AML-193 (cell line): ENCODE measurements at regions not wholly inside any gene's neighbourhood (a gene's known extent, or its start where the extent isn't known, plus 50 kb on each side); places are given as distances from the start of the nearest gene placed in this dataset.

Source experiments
- DNase-seq, 2 experiments: peaks; one replicate each; lab custom pipeline; 2025; lab: John Stamatoyannopoulos, UW

DNA sequence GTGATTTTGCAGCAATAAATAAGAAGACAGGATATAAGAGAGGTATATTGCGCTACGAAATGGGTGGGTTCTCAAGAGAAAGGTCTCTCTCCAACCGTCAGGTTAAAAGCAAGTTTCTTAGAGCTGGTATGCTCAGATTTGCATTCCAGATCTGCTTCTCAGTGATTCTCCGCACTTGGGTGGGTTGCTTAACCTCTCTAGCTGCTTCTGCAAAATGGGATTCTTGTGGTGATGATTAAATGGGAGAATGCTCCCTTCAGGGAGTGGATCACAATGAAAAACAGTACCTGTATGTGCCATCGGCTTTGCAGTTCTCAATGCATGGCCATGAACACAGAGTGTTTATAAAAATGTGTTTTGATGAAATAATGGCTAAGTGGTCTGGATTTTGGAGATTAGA lies 477.7 kb downstream of the TNS1 start:
- no peak for DNase-seq

DNA sequence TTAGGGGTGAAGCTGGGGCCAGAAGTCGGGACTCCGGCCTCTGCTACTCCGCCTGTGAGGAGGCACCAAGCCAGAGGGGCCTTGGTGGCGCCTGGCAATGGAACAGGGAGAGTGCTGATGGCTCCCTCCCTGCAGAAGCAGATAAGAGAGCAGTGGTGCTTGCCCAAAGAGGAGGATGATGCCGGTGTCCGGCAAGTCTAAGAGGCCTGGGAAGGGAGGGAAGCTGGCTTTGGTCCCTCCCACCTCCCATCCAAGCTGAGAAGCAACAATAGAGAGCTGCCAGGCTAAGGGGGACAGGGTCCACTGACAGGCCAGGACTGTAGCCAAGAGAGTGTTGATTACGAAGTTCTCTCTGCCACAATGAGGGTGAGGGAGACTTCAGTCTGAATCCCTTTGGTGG lies 479.5 kb downstream of the TNS1 start:
- DNase-seq, result no peak

DNA sequence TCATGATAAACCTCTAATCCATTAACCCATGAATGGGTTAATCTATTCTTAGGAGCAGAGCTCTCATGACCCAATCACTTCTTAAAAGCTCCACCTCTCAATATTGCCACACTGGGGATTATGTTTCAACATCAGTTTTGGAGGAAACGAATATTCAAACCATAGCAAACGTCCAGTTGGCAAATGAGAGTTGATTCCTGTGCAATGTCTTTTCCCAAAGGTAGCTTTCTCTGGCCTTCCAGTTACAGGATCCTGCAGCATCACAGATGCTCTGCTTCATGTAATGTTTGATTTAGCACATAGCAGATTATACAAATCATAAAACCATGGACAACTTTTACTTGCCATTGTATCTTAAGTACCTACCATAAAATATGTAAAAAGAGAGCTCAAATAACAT lies 481.0 kb downstream of the TNS1 start:
- DNase-seq, result peak in 1 of 2 experiments; percentile 1

DNA sequence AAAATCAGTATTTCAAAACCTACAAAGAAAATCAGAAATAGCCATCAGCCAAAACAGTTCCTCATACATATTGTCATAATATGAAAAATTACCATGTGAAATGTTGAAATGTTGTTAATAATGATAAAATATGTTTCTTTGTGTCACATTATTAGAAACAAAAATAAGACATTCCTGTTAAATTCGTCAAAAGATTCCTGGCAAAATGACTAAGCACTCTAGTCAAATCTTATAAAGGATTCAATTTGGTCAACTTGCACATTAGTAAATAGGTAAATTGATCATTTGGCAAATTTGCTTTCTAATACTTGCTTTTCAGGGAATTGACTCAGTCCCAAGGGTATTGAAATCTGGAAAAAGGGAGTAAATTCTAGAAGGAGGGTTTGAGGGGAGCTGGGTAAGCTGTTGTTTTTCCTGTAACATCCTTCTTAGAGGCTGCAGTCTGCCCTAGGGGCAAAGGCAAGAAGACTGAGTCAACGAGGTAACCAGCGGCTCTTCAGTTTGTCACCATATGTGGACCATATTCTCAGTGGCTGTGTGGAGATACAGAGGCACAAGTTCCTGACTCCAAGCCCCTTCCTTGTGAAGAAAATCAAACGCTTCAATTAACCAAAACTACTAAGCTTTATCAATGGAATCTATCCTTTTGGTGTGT lies 482.3 kb downstream of the TNS1 start:
- no peak for DNase-seq

DNA sequence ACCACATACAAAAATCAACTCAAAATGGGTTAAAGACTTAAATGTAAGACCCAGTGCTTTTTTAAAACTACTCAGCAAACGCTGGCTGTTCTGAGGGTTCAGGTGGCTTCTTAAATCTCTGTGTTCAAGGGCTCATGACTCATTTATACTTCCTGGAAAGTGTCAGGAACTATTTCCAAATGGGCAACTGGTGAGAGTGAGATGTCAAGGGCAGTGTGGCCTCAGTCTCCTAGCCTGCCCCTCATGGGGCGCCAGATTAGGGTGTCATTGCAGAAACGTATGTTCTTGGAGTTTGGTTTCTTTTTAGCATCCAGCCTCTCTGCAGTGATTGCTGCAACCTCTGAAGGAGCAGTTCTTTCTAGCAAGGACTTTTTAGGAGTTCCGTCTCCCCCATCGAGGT lies 485.4 kb downstream of the TNS1 start:
- no peak for DNase-seq

DNA sequence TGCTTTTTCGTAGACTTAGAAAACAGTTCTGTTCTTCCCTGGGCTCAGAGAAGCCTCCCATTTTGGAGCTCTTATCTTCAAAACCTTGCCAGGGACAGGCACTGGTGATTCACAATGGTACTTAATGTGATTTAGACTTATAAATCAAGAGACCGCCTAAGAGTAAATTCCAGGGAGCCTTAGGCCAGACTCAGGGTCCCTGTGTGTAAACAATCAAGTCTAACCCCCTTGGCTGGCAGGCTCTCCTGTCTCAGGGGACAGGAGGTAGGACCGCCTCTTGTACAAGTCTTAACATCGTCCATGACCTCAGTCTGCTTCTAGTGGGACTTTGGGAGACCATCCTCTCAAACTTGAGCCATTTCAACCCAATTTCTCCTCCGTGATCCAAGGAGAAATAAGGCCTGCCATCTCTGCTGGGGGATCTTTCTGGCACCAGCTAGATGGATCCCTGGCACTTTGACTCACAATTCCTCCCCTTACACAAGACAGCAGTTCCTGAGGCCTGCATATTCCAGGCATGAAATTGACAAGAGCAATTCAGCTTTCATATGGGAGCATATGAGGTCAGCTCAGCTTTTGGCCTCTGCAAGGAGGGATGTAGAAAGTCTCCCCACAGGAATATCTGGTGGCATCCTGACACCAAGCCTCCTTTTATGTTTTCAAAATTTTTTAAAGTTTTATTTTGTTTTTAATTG lies 487.0 kb downstream of the TNS1 start:
- DNase-seq, result no peak

DNA sequence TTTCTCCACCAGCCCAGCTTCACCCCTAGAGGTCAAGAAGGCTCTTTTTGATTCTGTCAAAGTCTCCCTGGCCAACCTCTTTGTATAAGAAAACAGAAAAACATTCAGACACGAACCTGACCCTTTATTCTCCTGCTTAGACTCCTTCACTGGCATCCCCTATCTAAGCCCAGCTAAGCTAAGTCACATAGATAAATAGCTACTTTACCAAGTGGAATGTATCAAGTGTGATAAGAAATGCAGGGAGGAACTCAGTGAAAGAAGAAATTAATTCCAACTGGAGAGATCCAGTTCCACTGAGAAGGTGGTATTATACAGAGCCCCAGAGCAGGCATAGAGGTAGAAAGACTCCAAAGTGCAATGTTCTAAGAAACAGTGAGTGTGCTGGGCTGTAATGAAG lies 489.5 kb downstream of the TNS1 start:
- no peak for DNase-seq

DNA sequence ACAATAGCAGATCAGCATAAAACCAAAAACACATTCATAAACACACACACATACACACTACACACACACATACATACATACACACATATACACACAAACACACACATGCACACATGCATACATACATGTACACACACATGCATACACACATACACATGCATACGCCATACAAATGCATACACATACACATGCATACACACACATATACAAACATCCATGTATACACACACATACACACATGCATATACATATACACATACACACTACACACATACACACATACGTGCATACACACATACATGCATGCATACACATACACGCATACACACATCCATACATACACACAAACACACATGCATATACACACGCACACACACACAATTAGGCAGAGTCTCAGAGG lies 490.1 kb downstream of the TNS1 start:
- DNase-seq, result peak in 1 of 2 experiments; percentile 3

DNA sequence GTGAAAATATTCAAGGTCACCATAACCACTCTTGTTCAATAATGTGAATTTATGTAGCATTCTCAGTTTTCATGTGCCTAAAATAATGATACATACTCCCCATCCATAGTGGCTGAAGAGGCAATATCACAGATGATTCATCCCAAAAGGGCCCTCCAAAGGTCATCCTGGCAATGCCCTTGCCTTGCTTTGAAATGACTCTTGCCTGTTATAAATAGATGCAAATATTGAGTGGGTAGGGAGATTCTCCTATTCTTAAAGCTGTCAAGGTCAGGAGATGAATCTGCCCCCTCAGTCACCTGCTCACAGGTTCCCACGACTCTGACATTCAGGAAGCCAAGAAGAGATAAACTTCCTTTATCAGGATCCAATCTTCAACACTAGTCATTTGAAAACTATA lies 490.5 kb downstream of the TNS1 start:
- no peak for DNase-seq

DNA sequence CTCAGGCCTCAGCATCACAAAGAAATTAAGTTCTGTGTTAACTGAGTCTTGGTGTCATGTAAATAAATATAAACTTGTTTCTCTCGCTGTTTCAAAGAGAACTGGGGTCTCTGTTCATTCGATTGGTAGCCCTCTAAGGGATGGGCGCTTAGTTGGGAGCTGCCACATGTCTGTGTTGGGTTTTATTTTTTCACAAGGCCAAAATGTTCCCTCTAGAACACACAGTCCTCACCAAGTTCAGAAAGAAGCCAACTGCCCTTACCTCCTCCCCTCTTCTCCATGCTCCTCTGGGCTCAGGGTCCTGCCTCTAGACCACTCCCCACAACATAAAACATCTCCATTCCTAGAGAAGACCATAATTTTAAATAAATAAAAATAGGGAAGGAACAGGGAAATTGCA lies 490.9 kb downstream of the TNS1 start:
- DNase-seq, result no peak

DNA sequence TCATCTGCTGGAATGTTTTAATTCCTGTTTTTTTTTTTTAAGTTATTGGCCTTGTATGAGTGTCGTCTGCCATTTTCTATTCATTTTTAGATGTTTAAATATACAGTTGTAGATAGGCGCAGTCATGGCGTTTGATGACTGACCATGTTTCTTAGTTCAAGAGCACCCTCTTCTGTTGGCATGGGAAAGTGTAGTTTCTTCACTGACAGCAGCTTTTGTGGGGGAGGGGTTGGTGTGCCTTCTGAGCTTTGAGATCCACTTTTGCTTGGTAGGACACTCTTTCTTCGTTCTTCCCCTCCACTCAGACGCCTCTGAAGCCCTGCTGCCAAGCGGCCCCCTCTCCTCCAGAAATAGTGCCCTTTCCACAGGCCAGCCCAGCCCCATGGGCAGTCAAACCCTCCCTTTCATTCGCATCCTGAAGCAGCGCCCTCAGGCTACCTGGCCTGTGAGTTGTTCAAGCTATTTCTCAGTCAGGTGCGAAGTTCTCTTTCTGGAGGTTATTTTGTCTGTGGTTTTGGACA lies 492.0 kb downstream of the TNS1 start:
- peak; percentile 85 to 87 for DNase-seq

DNA sequence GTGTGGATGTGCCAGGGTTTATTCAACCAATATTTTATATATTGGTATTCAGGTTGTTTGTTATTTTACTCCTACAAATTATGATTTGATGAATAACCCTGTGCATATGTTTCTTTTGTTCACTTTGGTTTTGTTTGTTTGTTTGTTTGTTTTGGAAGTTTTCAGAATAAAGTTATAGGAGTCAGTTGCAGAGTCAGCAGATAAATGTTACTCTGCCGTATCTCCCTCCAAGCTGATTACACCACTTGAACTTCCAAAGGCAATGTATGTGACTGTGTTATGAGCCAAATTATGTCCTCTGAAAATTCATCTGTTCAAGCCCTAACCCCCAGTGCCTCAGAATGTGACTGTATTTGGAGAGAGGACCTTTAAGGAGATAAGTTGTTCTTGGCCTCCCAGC lies 497.5 kb downstream of the TNS1 start:
- DNase-seq, result no peak

DNA sequence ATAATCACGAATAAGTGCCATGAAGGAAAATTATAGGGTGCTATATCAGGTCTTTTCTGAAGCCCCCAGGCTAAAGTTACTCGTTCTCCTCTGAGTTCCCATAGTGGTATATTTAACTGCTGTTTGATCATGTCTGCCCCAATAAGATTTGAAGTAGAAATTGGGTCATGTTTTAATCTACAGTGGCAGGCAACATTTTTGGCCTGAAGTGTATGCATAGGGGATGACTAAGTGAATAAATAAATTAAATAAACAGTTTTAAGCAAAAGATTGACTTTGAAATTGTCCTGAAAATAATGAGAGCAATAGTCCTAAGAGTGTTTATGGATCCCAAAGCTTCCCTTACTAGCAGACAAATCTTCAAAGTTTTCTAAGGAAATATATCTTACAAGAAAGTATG lies 500.9 kb downstream of the TNS1 start:
- DNase-seq, result no peak

DNA sequence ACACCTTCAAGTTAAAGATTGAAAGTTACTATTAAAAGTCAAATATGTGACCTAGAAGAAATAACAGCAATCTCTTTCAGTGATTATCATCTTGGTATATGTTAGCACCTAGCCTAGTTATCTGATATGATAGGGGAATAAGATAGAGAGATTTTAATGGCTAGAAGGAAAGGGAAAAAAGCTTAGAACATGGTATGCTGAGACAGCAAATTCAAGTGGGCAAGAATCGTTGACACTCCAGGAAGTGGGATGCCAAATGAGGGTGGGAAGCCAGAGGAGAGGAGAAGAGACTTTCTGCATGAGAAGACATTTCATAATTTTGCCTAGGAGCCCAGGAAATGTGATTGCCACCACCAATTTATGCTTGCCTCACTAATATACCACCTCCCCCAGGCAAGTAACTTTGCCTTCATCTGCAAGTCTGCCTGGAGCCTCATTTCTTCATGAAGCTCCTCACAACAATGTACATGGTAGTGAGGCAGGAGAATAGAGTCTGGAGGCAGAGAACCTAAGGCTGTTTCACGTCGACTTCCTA lies 504.9 kb downstream of the TNS1 start:
- peak; percentile 46 to 55 for DNase-seq

DNA sequence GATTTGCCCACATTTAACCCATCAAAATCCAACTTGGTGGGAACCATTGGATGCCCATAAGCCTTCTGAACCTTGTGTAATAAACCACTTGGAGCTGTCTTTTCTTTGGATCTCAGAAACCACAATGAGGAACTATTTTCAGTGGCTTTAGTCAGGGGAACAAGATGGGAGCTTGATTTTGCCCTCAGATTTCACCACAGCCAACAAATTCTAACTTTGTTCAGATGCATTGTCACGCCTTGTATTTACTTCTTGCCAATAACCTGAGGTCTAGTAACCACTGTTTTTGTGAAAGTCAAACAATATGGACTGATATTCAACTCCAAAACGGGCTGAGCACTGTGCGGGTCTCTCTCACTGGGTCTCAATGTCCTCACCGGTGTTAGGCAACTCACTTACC lies 508.2 kb downstream of the TNS1 start:
- DNase-seq, result peak; percentile 85 to 91

DNA sequence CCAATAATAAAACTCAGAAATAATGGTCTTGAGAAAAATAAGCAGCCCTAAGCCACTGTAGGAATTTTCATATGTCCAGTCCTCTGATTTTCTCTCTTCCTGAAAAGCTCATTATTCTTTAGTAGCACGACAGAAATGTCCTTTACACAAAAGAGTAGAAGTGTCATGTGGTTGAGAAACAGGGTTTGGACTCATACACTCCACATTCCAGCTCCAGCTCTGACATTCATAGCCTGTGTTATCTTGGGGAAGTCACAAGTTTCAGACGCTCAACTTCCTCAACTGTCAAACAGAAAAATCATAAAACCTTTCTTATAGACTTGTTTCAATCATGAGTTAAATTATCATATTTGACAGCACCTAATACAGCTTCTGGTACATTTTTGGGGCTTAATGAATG lies 511.5 kb downstream of the TNS1 start:
- peak in 1 of 2 experiments; percentile 12 for DNase-seq

DNA sequence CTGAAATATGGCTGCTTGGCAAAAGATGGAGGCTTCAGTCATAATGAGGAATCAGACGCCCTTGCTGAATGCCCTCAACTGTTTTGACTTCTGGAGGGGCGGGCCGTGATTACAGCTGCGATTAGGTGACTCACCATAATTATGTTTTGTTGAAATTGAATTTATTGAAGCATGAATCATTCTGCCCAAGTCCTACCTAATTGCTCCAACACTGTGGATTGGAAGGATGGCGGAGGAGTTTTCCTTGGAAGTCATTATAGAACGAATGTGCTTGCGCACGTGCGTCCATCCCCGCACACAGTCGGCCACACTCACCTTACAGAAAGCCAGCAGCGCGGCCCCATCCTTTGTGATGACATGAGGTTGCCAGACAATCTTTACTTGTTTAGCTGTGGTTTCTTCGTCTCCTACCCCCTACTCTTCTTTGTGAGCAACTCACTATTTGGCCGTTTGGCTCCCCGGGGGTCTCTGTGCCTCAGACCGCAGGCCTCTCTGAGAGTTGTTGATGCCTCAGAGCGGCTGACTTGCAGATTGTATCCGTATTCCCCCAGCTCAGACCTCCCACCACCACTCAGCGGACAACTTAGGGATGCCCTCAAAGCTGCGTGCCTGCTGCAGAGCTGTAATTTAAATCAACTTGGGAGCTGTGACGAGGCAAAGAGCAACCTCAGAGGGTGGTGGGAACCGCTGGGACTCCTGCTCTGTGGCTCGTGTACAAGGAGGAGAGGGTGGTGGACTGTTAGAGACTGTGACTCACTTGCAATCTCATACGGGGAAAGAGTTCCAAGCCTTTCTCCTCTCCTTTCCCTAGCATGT lies 513.4 kb downstream of the TNS1 start:
- DNase-seq, result no peak

DNA sequence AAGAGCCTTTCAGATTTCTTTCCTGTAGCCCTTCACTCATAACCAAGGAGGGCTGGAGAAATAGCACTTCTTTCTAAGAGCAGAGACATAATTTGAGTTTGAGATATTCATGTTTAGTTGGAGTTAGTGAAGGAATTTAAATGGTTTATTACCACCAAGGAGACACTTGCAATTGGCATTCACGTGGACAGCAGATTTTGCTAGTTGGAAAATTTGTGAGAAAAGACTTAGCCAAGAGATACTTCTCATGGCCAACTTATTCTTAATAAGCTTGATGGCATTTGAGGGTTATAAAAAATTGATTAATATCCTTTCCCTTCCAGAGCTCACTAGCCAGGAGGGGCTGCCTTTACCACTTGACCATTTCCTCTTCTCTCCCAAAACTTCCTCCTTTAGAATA lies 518.7 kb downstream of the TNS1 start:
- DNase-seq, result no peak

DNA sequence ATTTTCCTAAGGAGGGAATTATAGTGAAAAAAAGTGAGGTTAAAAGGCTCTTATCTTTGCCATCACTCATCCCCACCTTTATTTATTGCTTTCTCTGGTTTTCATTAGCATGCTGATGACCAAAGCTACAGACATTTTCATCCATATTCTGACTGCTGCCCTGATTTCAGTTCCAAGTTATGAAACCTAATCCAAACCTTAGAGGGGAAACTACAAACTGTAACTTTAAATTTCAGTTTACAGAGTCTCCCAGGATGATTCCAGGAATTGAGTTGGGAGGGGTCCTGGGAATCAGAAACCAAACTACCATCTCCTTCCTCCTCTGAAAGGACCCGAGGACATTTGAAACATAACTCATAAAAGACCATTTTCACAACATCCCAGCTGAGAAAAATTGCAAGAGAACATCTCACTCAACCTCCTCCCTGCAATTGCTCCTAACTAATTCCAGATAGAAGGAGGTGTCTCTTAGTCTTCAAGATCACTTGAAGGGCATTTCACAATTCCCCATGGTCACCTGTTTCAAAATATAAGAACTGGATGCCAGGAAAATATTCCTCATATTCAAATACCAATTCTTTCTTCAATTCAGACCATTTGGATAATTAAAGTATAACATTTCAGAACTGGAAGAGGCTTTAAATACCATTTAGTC lies 520.6 kb downstream of the TNS1 start:
- no peak for DNase-seq

DNA sequence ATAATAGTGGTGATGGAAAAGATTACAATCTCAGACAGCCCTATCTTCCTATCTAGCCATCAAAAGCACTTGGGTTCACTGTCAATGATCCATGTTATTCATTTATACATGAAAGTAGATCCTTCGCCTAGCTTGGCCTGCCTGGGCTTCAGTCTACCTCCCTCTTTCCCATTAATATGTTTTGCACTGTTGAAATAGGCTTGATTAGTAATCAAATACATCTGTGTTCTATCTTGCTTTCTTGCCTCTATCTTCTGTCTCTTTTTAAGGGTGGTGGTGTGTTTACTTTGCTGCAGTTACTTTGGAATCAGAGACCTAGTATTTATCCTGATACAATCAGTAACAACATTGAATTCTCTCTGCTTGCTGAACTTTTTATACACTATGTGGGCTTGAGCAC lies 521.2 kb downstream of the TNS1 start:
- DNase-seq, result no peak

DNA sequence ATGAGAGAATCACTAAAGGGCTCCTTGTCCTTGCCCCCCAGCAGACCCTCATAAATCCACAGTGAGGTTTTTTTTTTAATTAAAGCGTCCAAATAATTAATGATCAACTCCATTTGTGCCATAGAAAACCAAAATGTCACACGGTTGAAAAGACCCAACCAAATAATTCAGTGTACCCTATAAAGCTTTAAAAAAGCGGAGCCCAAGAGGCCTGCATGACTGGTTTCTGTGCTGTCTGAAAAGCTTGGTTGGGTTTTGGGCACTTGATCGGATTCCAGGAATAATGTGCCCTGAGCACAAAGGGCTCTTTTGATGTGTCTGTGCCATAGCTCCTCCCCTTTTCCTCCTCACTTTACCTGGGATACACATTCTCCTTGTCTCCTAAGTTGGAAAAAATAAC lies 523.2 kb downstream of the TNS1 start:
- no peak for DNase-seq

DNA sequence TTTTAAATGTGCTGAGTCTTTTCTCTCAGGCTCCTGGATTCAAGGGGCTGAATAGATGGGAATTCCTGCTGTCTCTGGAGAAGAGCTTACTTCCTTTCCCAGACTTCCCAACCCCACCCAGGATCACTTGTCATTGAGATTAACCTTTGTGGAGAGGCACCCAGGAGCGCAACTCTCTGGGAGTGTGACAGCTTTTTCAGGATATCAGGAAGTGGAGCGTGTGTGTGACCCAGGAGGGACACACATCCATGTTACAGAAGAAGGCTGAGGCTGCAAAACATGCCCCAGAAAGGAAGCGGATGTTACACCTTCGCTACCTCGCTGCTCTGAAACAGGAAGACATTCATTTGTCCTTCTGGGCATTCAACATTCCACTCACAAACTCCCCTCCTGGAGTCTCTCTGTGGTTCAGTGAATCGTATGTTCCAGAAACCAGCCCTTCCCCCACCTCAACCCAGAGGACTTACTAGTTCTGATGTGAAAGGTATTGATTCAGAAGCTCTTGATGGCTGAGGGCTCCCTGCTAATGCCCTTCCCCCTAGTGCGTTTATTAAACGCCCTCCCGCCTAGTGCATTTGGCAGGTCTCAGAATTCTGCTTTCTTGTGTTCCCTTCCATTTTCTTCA lies 523.9 kb downstream of the TNS1 start:
- DNase-seq, result no peak
